OCI-LY7 (cell line): ENCODE measurements at regions not wholly inside any gene's neighbourhood (a gene's known extent, or its start where the extent isn't known, plus 50 kb on each side); places are given as distances from the start of the nearest gene placed in this dataset.

Experiments
- EZH2phosphoT487 ChIP-seq: fragments of 200-600 bp; sonication (generic); IDR thresholded peaks from 2 replicates; pipeline ENCODE4 v1.6.1; 2018; ENCODE audit warnings: low read depth, borderline replicate concordance, mild to moderate bottlenecking, mixed run types, antibody characterized with exemption, low read length, moderate library complexity, mixed read lengths
- TF ChIP-seq, protein P1 (sequence below): fragments of 200-600 bp; sonication (generic); conservative IDR thresholded peaks from 2 replicates; pipeline ENCODE4 v1.5.1; 2014; ENCODE audit warnings: mild to moderate bottlenecking, antibody characterized with exemption, low read length, moderate library complexity, mixed read lengths

DNA sequence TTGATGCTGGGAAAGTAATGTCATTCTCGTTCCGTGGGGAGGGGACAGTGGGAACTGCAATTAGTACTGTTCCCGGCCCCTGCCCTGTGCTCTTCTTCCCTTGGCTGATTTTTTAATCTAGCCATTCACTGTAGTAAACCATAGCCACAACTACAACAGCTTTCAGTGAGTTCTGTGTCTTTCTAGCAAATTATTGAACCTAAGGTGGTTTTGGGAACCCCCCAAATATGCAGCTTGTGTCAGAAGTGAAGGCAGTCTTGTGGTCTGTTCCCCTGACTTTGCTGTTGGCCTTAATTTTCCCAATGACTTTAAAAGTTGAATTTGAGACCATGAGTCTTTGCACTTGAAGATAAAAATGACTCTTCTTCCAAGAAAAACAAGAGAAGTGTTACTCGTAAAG lies 114.3 kb upstream of the ETV6 start:
- TF ChIP-seq, protein P1, sequence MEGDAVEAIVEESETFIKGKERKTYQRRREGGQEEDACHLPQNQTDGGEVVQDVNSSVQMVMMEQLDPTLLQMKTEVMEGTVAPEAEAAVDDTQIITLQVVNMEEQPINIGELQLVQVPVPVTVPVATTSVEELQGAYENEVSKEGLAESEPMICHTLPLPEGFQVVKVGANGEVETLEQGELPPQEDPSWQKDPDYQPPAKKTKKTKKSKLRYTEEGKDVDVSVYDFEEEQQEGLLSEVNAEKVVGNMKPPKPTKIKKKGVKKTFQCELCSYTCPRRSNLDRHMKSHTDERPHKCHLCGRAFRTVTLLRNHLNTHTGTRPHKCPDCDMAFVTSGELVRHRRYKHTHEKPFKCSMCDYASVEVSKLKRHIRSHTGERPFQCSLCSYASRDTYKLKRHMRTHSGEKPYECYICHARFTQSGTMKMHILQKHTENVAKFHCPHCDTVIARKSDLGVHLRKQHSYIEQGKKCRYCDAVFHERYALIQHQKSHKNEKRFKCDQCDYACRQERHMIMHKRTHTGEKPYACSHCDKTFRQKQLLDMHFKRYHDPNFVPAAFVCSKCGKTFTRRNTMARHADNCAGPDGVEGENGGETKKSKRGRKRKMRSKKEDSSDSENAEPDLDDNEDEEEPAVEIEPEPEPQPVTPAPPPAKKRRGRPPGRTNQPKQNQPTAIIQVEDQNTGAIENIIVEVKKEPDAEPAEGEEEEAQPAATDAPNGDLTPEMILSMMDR: no peak
- no peak for TF ChIP-seq EZH2phosphoT487
